LNCaP clone FGC (cell line): ENCODE measurements at regions not wholly inside any gene's neighbourhood (a gene's known extent, or its start where the extent isn't known, plus 50 kb on each side); places are given as distances from the start of the nearest gene placed in this dataset.

Experiments used
- DNase-seq: peaks from one replicate; pipeline ENCODE4 v3.0.0-alpha.2; 2011; ENCODE audit warnings: low read depth
- H3K4me3 ChIP-seq: 2 replicates; pipeline ENCODE4 v1.5.1; 2011; ENCODE audit warnings: mild to moderate bottlenecking, low read depth, low read length, control low read depth
- TF ChIP-seq, protein P1 (sequence below): IDR thresholded peaks from 2 replicates; pipeline ENCODE4 v1.5.1; 2012; ENCODE audit warnings: mild to moderate bottlenecking; ENCODE audit not compliant: control insufficient read depth, insufficient read depth; ENCODE audit errors: extremely low read depth

DNA sequence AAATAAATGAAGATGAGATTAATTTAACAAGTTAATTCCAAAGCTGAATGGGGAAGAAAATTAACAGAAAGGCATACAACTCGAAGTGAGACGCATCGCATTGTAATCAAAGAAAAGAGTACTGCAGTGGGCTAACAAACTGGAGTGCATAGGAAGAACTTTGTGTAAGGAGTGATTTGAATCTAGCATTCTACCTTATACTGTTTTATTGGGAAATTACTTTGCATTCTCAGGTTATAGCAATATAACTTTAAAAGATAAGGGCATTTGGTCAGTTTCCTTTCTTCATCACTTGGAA lies 124.5 kb upstream of the TLE4 start:
- no peak overlapping the region for H3K4me3 ChIP-seq
- DNase-seq: no peak
- TF ChIP-seq, protein P1, sequence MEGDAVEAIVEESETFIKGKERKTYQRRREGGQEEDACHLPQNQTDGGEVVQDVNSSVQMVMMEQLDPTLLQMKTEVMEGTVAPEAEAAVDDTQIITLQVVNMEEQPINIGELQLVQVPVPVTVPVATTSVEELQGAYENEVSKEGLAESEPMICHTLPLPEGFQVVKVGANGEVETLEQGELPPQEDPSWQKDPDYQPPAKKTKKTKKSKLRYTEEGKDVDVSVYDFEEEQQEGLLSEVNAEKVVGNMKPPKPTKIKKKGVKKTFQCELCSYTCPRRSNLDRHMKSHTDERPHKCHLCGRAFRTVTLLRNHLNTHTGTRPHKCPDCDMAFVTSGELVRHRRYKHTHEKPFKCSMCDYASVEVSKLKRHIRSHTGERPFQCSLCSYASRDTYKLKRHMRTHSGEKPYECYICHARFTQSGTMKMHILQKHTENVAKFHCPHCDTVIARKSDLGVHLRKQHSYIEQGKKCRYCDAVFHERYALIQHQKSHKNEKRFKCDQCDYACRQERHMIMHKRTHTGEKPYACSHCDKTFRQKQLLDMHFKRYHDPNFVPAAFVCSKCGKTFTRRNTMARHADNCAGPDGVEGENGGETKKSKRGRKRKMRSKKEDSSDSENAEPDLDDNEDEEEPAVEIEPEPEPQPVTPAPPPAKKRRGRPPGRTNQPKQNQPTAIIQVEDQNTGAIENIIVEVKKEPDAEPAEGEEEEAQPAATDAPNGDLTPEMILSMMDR: no peak

DNA sequence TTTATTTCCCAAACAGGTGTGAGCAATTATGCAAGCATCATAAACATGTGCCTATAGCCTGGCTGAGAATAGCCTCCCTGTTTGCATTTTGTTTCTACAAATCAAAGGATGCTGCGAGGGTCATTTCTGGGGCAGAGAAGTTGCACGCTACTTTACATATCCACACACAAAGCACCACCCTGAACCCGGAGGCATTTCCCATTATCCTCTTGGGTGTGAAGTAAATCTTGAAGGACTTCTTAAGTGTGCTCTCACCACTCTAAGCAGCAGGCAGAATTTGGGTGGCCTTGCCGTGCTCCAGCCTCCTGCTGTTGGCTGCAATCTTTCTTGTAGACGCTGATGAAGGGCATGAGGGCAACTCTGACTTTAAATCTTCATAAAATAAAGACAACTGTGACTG lies 124.0 kb upstream of the TLE4 start:
- no peak for DNase-seq
- TF ChIP-seq, protein P1: no peak
- H3K4me3 ChIP-seq: no peak overlapping the region

DNA sequence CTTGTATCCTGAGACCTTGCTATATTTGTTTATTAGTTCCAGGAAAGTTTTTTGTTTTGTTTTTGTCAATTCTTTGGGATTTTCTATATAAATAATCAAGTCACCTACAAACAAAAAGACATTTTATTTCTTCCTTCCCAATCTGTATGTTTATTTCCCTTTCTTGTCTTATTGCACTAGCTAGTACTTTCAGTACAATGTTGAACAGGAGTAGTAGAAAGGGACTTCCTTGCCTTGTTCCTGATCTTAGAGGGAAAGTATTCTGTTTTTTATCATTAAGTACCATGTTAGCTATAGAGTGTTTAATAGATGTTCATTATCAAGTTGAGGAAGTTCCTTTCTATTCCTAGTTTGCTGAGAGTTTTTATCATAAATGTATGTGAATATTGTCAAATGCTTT lies 119.5 kb upstream of the TLE4 start:
- DNase-seq: no peak
- TF ChIP-seq, protein P1: no peak
- no peak overlapping the region for H3K4me3 ChIP-seq

DNA sequence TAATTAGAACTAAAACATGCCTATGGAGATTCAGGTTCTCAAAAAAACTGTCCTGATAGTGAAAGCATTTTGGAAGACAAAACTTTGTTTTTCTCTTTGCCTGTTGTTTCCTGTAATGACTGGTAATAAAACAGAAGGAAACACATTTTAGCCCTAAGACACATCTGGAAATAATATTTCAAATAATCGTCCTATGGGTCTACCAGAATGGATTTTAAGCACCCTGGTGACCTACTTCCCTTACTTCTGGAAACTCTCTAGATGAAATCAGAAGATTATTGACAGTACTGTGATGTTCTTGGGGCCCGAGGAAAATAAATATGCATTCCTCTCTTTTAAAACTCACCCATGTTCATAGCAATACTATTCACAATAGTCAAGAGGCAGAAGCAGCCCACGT lies 110.1 kb upstream of the TLE4 start:
- no peak overlapping the region for H3K4me3 ChIP-seq
- no peak for DNase-seq
- TF ChIP-seq, protein P1: no peak

DNA sequence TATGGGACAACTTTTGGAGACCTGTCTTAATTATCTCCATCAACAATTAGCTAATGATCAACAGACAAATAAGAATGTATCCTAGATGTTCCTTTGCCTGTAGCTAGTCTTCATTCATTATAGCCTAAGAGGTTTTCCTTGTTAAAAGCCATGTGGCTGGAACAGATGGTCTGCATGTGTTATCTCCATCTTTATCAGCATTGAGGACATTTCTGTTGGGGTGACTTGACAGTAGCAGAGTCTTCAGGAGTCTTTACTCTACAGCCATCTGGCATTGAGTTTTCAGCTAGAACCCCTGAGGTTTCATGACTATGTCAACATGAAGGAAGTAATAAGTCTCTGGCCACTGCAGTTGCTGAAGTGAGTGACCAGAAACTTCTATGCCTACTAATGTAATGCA lies 106.6 kb upstream of the TLE4 start:
- no peak for DNase-seq
- H3K4me3 ChIP-seq: no peak overlapping the region
- TF ChIP-seq, protein P1: no peak

DNA sequence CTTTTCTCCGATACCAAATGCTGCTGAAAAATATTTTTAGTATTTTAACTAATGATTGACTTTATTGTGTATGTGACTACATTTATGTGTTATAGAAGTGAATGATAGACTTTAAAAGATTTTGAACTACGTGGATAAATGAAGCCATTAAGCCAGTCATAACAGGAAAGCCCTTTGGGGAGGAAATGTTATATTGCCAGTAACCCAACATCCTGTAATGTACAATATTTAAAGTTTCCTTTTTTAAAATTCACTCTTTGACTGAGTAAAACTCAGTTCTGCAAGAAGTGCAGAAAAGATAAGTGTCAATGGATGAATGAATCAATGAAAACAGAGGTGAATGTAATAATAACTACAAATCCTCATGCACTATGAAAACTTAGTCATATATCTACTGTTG lies 102.6 kb upstream of the TLE4 start:
- TF ChIP-seq, protein P1: no peak
- DNase-seq: no peak
- H3K4me3 ChIP-seq: no peak overlapping the region

DNA sequence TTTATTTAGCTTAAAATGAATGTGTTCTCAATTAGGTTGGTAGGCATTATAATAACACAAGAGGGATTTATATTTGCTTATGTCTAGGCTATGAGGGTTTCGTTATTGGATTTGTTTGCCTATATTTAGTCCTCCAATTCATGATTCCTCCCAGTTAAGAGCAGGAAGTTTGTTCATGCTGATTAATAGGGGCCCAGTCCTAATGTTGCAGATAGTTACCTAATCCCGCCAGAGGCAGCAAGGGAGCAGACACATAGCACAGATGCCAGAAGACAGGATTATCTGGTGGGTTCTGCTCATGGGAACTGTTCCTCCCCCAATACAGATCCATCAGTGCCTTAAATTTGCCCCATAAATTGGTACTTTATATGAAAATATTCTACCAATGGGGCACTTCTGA lies 100.8 kb upstream of the TLE4 start:
- no peak for DNase-seq
- H3K4me3 ChIP-seq: no peak overlapping the region
- TF ChIP-seq, protein P1: no peak
